ENCODE measurements at regions not wholly inside any gene's neighbourhood (a gene's known extent, or its start where the extent isn't known, plus 50 kb on each side); places are given as distances from the start of the nearest gene placed in this dataset.

DNA sequence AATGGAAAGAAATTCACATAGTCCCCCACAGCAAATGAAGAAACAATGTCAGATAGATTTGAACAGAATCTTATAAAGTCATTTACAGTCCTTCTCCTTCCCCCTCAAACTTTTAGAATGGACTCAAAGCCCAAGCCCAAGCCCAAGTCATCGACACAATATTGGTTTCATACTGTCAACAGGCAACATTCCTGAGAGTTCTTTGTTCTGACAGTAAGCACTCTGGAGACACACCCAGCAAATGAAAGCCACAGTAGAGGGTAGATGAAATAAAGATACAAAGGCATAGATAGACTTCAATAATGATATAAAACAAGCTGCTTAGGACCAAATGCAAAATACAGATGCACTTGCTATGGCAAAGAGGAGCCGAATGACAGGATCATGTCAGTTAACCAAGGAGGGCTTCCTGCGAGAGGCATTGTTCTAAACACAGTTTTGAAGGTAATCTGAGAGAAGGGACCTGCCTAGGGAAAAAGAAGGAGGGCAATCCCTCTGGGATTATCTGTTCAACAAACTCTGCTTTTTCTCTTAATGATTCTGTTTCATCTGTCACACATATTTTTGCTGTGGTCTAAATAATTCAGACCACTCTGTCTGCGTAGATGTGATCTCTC, 97.1 kb upstream of the MAP4K3 start:
- no peak for DNase-seq (ENCODE audit: low read depth, low spot score)

DNA sequence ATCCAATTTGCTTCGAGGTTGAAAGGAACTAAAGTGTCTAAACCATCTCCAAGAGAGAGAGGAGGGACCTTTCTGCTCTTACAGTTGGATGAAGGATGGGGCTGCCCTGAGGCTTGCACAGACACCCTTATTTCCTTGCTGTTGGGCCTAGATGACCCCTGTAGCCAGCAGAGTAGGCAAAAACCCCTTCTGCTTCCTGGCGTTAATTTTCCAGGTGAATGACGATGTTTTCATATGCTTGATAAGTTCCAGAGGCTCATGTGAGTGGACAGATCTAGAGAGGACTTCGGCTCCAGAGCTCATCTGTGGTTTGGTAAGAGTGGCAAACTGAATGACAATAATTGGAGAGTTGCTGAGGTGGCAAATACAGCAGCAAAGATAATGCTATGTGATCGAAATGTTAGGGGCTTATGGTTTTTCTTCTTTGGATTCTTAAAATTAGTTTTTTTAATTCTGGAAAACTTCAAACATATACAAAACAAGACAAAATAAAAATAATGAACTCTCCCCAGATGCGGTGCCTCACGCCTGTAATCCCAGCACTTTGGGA, 98.6 kb upstream of the MAP4K3 start:
- DNase-seq (ENCODE audit: low read depth, low spot score): no peak

DNA sequence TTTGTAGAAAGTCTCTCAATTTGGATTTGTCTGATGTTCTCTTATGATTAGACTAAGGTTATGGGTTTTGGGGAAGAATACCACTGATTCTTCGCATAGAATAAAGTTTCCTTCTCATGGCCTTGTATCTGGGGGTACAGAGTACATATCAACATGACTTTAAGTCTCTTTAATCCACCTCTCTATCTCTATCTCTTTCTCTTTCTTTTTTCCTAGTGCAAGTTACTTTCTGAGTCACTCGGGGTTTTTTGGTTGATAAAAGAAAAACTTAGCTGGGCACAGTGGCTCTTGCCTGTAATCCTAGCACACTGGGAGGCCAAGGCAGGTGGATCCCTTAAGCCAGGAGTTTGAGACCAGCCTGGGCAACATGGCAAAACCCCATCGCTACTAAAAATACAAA, 100.1 kb upstream of the MAP4K3 start:
- no peak for DNase-seq (ENCODE audit: low read depth, low spot score)

DNA sequence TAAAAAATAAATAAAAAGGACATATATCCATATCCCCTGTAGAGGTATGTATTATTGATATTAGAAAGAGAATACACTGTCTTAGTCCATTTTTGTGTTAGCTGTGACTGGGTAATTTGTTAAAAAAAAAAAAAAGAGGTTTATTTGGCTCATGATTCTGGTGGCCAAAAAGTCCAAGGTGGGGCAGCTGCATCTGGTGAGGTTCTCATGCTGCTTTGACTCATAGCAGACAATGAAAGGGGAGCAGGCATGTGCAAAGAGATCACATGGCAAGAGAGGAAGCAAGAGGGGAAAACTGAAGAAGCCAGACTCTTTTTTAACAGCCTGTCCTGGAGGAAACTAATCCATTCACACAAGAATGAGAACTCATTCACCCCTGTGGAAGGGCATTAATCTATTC, 101.6 kb upstream of the MAP4K3 start:
- no peak for DNase-seq (ENCODE audit: low read depth, low spot score)

DNA sequence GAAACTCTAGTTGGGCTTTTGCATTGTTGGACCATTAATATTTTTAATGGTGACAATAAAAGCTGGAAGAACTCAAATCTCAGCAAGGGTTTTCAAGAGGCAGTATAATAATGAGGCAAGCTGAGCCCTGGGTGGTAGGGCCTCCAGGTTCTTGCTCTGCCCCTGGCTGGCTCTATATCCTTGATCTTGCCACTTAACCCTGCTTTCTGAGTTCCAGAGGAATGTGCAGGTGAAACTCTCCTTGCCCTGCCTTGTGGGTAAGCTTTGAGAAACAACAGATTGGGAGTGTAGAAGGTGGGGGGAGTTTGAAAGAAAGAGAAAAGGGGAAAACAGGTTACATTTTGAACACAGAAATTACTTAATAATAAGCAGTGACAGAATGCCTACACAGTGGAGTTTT, 103.3 kb upstream of the MAP4K3 start:
- DNase-seq (ENCODE audit: low read depth, low spot score): no peak

DNA sequence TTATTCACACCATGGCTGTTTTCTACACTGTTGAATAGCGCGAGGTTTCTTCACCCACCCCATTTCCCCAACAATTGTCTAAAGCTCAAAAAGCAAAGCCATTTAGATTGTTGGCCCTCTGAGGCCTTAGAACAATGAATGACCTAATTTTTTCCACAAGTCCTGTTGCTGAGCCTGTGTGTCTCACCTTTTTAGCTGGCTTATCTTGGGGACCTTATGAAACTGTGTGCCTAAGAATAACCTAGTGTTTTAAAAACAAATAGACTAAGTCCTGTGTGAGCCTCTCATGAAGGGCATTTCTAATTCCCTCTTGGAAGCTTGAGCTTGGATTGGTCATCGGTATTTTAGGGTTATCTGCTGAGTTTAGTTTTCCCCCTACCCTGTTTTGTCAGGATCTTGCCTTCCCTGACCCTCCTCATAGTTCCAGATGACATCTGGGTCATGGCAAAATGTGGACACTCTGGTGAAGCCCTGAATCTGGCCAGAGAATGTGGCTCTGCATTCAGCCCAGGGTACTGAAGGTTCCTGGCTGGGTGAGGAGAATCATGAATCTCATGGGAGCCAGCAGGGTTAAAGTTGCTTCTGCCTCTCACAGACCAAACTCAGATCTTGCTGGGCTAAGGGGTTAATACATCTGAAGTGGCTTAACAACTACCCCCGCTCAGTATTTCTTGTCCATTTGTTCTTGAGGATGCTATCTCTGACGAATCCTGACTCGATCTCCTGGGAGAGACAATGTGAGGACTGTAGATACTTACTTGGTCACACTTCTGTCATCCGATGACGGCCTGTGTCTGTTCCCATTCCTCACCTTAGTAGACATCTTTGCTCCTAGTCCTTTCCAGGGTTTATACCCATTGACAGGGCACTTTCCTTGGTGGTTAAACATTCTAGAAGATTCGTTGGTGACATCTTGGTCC, 104.2 kb upstream of the MAP4K3 start:
- DNase-seq (ENCODE audit: low read depth, low spot score): no peak

DNA sequence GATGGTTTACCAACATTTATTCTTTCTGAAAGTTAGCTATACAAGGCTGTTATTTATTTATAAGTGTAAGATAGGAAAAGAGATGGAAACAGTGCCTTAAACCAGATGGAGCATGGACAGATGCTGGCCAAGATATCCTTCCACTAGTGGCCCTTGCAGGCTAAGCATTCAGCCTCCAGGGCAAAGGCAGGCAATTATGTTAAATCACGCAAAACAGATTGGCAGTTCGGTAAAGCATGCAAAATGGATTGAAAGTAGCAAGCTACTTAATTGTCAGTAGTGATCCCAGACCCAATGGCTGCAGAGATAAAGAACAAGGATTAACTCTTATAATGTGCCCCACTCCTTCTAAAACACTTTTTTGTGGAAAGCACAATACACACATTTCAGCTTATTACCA, 105.4 kb upstream of the MAP4K3 start:
- DNase-seq (ENCODE audit: low read depth, low spot score): no peak

DNA sequence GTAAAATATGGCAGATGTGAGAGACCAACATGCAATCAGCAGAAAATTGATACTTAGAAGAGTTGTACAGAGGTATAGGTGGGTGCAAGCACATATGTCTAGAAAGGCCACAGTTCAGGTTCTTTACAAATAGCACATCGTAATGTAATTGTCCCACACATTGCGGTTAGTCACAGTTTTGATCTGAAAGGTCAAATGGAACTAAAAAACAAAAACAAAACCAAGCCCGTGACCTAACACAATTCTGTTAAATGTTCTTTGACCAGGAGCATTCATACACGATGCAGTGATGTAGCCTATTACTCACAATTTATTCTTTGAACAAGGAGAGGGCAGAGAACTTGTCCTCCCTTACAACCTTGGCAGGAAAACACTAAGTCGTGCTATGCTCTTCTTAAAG, 108.9 kb upstream of the MAP4K3 start:
- DNase-seq (ENCODE audit: low read depth, low spot score): no peak

DNA sequence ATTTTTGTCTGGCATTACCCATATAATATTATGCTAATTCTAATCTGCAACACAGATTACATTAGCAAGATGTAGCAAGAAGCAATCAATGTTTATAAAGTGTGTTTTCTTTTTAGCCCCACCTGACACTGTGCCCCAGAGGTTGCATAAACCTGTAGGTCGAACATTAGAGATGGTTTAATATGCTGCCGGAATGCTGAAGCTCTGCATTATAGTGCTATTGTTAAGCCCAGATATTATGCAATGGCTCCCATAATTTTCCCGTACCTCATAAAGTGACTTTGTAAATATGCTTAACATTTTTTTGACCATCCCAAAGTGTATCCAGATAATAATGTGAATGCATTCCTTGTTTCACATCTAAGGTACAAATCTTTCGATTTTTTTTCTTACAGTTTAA, 109.3 kb upstream of the MAP4K3 start:
- DNase-seq (ENCODE audit: low read depth, low spot score): no peak

DNA sequence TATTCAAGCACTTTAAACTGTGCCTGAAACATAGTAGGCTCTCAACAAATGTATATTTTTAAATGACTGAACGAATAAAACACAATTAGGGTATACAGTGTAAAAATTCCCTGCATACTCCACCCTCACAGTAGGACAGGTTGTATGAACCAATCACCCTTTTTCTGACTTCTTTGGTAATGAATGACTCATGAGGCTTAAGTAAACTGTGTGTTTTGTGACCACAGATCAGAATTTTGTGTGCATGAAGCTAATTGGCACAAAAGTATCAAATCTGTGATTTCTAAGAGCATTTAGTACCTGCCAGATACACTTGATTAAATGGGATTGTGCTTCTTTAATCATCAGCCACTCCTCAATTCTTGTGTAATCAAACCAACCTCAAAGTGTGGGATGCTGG, 109.9 kb upstream of the MAP4K3 start:
- no peak for DNase-seq (ENCODE audit: low read depth, low spot score)

DNA sequence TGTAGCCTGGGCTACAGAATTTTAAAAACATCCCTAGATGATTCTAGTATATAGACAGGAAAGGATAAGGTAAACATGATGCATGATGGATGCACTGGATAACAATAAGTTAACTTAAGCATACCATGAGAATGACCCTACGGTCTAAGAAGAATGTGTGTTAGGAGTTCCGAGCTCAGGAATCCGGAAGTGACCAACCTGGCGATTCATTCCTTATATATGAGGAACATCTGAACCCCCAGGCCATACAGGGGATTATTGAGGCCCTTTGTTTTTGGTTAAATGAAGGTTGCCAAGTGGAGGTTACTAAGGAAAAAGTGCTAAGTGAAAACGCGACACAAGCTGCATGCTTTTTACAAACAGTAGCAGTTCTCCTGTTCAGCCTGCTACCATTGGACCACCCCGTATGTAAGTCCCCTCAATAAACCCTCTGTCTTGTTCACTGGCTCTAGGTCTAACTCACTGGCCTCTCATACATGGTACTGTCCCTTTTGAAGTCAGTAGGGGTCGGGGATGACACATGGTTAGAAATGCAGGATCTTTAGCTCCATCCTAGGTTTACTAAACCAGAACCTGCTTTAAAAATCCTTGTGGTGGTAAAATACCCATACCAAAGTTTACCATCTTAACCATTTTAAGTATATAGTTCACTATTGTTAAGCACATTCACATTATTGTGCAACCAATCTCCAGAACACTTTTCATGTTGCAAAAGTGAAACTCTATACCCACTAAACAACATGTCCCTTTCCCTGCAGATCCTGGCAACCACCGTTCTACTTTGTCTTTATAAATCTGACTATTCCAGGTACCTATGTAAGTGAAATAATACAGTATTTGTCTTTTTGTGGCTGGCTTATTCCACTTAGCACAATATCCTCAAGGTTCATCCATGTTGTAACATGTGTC, 111.0 kb upstream of the MAP4K3 start:
- DNase-seq (ENCODE audit: low read depth, low spot score): peak; percentile 54

DNA sequence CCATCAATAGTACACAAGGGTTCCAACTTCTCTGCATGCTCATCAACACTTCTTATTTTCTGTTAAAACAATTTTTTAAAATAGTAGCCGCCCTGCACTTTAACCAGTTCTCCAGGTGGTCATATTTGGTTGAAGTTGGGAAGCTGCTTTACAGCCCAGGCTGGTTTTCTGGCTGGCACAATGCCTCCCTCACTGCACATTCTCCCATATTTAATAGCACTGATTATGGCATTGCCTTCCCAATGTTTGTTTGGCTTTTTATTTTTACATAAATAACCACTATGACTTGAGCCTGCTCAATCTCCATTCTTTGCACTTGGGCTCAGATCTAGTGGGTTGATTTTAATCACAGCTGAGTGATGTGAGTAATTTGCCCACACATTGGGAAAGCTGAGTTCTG, 111.9 kb upstream of the MAP4K3 start:
- no peak for DNase-seq (ENCODE audit: low read depth, low spot score)

DNA sequence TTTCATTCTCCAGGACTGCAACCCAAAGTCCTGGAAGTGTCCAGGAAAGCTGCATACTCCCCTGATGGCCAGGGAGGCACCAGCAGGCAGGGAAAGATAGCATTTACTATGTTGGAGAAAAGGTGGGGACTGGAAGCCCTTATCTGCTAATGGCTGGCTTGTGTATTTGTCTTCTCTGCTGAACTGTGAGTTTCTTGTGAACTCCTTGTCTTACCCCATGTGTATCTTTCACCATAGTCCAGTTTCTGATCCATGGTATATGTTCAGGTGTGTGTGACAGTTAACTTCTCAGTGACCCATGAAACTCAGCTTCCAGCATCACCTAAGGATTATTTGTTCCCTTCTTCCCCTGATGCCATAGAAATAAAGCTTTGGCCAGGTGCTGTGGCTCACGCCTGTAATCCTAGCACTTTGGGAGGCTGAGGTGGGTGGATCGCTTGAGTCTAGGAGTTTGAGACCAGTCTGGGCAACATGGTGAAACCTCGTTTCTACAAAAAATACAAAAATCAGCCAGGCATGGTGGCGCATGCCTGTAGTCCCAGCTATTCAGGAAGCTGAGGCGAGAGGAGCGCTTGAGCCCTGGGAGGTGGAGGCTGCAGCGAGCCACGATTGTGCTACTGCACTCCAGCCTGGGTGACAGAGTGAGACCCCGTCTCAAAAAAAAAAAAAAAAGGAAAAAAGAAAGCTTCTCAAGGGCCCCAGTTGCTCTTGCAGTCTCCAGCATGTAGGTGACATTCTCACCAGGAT, 112.8 kb upstream of the MAP4K3 start:
- DNase-seq (ENCODE audit: low read depth, low spot score): no peak

DNA sequence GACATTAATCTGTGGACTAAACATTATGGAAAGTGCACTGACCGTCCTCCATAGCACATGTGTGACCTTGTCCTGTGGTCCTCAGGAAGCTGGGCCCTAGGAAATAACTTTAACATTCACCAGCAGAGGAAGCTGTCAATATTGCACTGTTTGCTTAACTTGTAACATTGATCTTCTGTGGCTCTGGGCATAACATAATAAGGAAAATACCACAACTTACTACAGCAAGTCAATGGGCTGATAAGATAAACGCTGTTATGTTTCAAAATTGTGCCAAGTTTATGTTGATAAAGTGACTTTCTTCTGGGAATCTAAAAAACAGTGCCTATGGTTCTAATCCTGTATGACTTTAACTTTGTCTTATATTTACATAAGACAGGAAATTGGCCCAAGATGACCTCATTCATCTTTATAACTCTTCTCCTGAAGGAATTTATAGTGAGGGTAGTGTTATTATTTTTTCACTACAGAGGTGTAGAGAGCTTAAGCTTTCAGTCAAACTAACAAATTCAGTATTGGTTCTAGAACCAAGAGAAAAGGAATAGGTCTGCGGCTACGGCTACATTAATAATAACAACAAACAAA, 113.7 kb upstream of the MAP4K3 start:
- peak; percentile 17 for DNase-seq (ENCODE audit: low read depth, low spot score)

DNA sequence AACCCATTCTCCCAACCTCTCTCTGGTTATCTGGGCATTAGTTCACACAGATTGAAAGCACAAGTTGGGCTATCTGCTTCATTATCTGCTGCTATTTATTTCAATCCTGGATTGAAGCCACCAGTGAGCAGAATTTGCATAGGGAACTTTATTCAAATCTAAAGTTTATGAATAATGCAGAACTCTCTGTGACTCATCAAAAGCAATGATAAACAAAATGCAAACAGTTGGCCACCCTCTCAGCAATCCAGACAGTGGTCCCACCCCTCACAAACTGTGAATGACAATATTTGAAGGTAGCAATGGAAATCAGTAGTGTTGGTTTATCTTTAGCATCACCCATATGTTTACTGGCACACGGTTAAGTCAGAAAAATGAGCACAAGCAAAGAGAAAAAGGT, 106.8 kb upstream of the TMEM178A start:
- DNase-seq (ENCODE audit: low read depth, low spot score): no peak

DNA sequence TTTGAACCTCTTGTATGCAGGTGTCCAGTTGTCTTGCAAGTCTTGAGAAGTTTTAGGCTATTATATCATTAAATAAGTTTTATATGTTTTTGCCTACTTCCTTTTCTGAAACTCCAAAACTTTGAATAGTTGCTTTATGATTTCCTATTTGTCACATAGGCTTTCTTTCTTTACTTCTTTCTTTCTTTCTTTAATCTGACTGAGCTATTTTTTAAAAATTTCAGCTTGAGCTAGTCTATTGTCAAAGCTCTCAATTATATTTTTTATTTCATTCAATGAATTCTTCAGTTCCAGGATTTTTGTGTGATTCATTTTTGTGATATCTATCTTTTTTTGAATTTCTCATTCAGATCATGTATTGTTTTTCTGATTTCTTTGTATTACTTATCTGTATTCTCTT, 102.1 kb upstream of the TMEM178A start:
- no peak for DNase-seq (ENCODE audit: low read depth, low spot score)

DNA sequence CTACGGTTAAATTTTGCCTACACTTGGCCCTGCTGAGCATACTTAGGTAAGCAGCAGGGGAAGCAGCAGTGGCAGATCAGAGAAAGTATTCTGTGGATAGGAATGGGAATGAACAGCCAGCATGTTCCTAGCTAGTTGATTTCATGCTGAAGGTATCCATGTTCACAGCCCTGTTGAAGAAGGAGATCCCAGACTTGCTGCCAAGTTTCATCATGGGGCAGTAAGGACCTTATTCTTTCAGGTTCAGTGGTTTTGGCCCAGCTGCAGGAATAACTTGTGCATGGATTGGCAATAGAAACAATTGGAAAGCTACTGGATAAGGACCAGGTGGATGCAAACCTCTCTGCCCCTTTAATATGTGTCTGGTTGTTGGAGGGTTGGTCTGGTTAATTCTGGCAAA, 98.2 kb upstream of the TMEM178A start:
- no peak for DNase-seq (ENCODE audit: low read depth, low spot score)

DNA sequence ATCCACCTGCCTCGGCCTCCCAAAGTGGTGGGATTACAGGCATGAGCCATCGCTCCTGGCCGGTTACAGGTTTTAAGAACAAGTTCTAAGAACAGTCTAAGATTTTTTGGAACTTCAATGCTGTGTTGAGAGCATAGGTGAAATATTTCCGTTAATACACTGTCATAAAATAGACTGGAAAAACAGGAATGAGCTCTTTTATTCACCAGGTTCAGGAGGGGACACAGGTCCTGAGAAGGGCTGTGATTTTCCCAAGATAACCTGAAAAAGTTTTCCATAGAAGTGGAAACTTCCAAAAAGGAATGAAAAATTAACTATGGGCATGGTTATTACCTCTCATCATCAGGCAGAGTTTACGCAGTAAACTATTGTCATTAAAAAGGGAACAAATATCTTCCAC, 97.6 kb upstream of the TMEM178A start:
- DNase-seq (ENCODE audit: low read depth, low spot score): no peak

DNA sequence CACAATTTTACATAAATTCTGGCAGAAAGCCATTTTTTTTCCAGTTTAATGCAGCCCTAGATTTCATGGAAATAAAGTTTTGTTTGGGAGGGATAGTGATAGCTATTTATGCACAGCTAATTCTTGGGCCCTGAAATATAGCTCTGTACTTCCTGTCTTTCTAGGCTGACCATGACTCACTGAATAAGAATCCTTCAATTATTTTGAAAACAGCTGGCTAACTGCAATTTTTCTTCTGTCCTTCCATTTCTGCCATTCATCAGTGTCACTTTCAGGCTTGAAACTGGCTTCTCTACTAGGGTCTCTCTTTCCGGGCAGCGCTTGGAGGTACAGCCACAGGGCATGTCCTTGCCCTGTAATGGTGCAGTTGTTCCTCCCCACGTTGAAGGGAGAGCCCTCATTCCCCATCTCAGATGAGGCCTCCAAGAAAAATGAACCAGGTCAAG, 97.1 kb upstream of the TMEM178A start:
- peak; percentile 85 for DNase-seq (ENCODE audit: low read depth, low spot score)

DNA sequence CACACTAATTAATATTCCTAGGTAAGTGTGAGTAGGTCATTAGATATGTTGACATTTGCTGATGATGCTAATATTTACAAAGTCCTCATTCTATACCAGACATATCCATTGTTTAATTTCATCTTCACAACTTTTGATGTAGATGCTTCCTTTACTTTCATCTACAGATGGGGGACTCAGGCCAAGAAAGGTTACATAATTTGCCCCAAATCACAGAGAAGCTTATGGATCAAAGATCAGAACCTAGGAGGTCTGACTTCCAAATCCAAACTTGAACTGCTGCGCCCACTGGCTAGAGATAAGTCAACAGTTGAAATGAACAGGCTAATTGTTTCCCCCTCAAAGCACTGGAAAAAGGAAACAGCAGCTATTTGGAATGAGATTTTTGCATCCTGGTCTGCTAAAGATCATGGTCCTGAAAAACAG, 95.6 kb upstream of the TMEM178A start:
- DNase-seq (ENCODE audit: low read depth, low spot score): no peak

DNA sequence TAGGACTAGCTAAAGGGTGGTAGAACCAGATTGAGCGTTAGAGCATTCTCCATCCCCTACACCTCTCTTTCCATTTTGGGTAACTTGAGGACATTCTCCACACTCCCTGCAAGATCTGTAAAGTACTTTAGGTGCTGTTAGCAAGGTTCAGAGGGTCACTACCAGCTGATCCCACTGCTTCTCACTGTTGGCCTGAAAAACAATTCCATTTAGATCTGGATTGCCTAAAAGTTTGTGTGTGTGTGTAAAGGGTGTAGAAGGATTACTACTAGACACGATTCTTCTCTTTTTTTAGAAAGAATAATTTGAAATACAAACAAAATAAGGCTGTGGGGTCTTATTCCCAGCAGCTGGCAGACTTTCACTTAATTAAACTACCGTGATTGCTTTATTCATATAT, 95.1 kb upstream of the TMEM178A start:
- no peak for DNase-seq (ENCODE audit: low read depth, low spot score)
